Mesodermal cell (in vitro differentiated cells): ENCODE measurements at regions not wholly inside any gene's neighbourhood (a gene's known extent, or its start where the extent isn't known, plus 50 kb on each side); places are given as distances from the start of the nearest gene placed in this dataset.

Source experiments
- H3K27ac ChIP-seq: 2 replicates; pipeline ENCODE4 v1.7.0; 2013; ENCODE audit warnings: mild to moderate bottlenecking, low read depth, low read length, moderate library complexity; ENCODE audit not compliant: severe bottlenecking
- H3K36me3 ChIP-seq: 2 replicates; pipeline ENCODE4 v1.7.1; 2013; ENCODE audit warnings: mild to moderate bottlenecking, low read length, moderate library complexity; ENCODE audit not compliant: control insufficient read depth, insufficient read depth
- H3K4me1 ChIP-seq: one replicate; pipeline ENCODE4 v1.7.1; 2013; ENCODE audit warnings: mild to moderate bottlenecking, low read length; ENCODE audit not compliant: insufficient read depth, control insufficient read depth, poor library complexity, severe bottlenecking
- H3K4me3 ChIP-seq: 2 replicates; pipeline ENCODE4 v1.7.0; 2013; ENCODE audit warnings: low read length, control low read depth, mild to moderate bottlenecking; ENCODE audit not compliant: insufficient read depth, poor library complexity, severe bottlenecking; ENCODE audit errors: extremely low read depth
- H3K9me3 ChIP-seq: 2 replicates; pipeline ENCODE4 v1.7.1; 2013; ENCODE audit warnings: mild to moderate bottlenecking, low read length, moderate library complexity; ENCODE audit not compliant: control insufficient read depth
- WGBS, 2 experiments: methylation state at CpG; one replicate each; pipeline ENCODE4 v1.1.5; 2013; ENCODE audit warnings: missing lambda C conversion rate in 2 of 2; ENCODE audit not compliant: insufficient coverage in 2 of 2; 5-methylcytosine and 5-hydroxymethylcytosine counted together

DNA sequence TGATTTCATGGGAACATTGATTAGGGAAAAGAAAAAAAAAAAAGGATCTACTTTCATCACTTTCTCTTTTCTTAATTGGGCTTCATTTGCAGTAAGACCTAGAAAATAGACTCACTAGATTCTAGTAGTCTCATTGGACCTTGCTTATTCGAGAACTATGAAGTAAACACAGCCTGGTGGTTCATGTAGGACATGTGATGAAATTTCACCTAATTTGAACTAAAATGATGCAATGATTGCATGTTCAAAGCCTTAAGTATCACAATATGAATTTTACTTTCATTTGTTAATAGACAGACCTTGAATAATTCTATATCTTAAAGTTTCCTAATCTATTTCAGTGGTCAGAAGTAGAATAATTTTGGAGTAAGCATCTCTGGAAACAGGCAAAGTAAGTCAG, 688.9 kb upstream of the NRXN1 start:
- Histone ChIP-seq H3K36me3 (no peaks in the 10 kb centered on the region), H3K4me1 (no peaks in the 10 kb centered on the region), H3K4me3 (no peak overlapping the region), H3K9me3 (no peaks in the 10 kb centered on the region), H3K27ac (no peak overlapping the region)
- WGBS, 2 experiments: no CpG with 5 or more reads among the region's 1 CpG

DNA sequence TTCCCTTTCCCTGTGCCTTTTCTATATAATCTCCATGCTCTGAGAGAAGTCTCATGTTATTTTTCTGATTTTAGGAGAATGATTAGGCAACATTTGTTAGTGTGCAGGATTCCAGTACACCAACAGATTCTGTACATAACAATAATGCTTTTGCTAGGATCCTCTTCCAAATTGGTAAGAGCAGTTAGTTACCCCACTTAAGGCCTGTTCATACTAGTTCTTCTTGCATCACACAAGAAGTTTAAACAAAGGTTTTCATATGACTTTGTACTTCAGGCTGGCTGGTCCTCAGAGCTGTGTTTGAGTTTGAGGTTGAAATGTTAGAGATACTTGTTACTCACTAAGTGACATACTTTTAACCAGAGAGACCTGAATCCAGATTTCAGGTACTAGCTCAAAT, 686.9 kb upstream of the NRXN1 start:
- Histone ChIP-seq H3K27ac (no peak overlapping the region), H3K36me3 (no peaks in the 10 kb centered on the region), H3K4me3 (no peak overlapping the region), H3K4me1 (no peaks in the 10 kb centered on the region), H3K9me3 (no peaks in the 10 kb centered on the region)

DNA sequence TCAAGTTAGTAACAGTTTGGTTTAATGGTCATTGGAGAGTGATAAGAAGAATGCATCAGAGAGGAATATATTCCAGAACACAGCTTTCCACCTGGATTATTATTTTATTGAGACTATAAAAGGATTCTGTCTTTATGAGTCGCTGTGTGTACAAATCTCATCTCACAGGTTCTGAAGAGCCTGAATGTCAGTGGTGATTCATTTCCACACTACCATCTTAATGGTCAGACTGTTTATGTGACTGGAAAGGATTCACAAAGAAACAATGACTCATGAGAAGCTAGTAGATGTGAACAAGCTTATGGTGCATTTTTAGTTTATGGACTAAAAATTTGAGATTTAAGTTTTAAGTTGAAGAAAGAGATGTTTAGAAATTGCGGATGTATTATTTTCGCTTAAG, 685.4 kb upstream of the NRXN1 start:
- no peak overlapping the region for H3K27ac ChIP-seq
- H3K4me3 ChIP-seq: no peak overlapping the region
- no CpG with 5 or more reads among the region's 3 CpGs for WGBS, 2 experiments
- no peaks in the 10 kb centered on the region for H3K36me3 ChIP-seq
- H3K4me1 ChIP-seq: no peaks in the 10 kb centered on the region
- H3K9me3 ChIP-seq: no peaks in the 10 kb centered on the region

DNA sequence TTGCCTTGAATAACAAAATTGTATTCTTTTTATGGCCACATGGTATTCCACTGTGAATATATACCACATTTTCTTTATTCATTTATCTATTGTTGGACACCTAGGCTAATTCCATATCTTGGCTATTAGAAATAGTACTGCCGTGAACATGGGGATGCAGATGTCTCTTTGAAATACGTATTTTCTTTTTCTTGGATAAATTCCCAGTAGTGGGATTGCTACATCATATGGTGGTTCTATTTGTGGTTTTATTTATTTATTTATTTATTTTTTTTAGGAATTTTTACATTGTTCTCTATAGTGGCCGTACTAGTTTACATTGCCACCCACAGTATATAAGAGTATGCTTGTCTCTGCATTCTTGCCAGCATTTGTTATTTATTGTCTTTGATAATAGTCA, 679.8 kb upstream of the NRXN1 start:
- no peaks in the 10 kb centered on the region for H3K4me1 ChIP-seq
- 67% methylated on average over 1 of the region's 3 CpGs; no CpG with 5 or more reads in 1 of the 2 experiments for WGBS, 2 experiments
- no peak overlapping the region for H3K4me3 ChIP-seq
- H3K27ac ChIP-seq: no peak overlapping the region
- H3K9me3 ChIP-seq: no peaks in the 10 kb centered on the region
- H3K36me3 ChIP-seq: no peaks in the 10 kb centered on the region

DNA sequence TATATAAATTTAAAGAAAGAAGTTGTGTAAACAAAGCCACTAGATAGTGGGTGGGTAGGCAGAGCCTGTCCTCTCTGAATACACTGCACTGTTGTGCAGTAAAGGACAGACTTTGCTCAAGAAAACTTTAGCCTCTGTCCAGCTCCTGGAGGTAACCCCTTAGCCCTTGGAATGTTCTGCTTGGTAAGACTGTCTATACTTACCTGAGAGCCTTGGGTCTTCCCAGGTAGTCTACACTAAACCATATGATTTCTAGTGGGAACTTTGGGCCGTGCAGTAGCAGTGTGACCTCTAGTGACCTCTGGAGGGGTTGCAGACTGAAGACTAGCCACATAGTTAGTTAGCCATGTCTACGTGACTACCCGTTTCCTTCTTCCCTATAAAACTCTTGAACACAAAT, 678.3 kb upstream of the NRXN1 start:
- Histone ChIP-seq H3K4me3 (no peak overlapping the region), H3K9me3 (no peaks in the 10 kb centered on the region), H3K36me3 (no peaks in the 10 kb centered on the region), H3K27ac (no peak overlapping the region), H3K4me1 (no peaks in the 10 kb centered on the region)
- WGBS, 2 experiments: 14 to 75% methylated on average over 1 to 2 of the region's 3 CpGs

DNA sequence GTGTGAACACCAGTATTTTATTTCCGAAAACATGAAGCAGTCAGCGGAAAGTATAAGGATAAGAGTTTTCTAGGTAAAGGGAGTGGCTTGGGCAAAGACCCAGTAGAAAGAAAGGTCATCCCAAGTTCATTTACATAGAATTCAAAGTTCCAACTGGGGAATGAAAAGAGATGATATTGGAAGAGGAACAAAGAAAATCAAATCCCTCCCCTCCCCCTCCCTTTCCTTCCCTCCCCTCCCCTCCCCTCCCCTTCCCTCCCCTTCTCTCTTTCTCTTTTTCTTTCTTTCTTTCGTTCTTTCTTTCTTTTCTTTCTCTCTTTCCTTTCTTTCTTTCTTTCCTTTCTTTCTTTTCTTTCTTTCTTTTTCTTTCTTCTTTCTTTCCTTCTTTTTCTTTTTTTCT, 675.7 kb upstream of the NRXN1 start:
- Histone ChIP-seq H3K36me3 (no peaks in the 10 kb centered on the region), H3K27ac (no peak overlapping the region), H3K9me3 (no peaks in the 10 kb centered on the region), H3K4me3 (no peak overlapping the region), H3K4me1 (no peaks in the 10 kb centered on the region)
- WGBS, 2 experiments: 86 to 100% methylated on average over 1 to 3 of the region's 3 CpGs

DNA sequence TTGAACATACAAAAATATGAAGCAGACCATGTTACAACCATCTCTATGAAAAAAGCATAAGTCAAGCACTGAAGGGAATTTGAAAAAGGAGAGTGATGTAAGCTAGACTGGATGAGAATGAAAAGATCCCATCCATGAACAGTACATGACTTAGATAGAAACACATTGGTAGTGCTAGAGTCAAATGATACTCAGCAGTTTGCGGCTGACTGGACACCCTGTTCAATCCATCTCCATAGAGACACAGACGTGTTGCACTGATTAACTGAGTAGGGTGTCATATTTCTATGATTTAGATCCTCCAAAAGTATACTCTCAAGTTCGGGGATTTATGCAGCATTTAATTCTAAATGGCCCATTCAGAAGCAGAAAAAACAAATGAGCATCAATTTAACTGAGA, 674.3 kb upstream of the NRXN1 start:
- Histone ChIP-seq H3K27ac (no peak overlapping the region), H3K4me3 (no peak overlapping the region), H3K36me3 (no peaks in the 10 kb centered on the region), H3K4me1 (no peaks in the 10 kb centered on the region), H3K9me3 (no peaks in the 10 kb centered on the region)
- 89% methylated on average over 2 of the region's 3 CpGs; no CpG with 5 or more reads in 1 of the 2 experiments for WGBS, 2 experiments

DNA sequence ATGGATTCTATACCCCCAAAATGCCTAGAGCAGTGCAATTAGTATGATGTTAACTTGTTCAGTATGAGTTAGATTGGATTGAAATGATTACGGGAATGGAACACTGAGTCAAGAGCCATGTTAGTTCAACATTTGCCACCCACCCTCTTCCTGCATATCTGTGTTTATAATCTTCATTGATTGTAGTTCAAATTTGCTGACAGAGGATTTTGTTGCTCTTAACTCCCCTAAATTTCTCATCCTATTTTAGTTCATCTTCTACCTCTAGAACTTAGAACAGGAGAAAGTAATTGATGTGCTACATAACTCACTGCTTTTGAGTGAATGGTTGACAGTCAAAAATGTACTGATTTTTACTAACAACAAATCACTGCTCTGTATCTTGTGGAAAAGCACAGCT, 673.5 kb upstream of the NRXN1 start:
- Histone ChIP-seq H3K4me3 (no peak overlapping the region), H3K27ac (no peak overlapping the region), H3K36me3 (no peaks in the 10 kb centered on the region), H3K4me1 (no peaks in the 10 kb centered on the region), H3K9me3 (no peaks in the 10 kb centered on the region)
- WGBS, 2 experiments: no CpG with 5 or more reads among the region's 1 CpG

DNA sequence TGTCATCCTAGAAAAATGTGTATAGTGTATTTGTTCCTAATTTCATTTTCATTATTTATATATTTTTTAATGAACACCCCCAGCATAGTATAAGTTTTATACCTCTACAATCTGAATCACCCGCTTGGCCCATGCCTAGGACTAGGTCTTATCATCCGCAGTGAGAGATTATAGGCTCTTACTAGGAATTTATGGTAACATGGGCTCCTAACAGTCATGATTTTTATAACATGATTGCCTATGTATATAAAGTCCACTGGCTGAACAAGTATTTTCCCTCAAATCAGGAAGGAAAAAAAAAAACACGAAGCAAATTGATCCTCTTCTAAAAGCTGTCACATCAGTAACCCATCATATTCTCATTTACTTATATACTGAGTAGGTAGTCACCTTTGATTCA, 666.1 kb upstream of the NRXN1 start:
- Histone ChIP-seq H3K27ac (no peak overlapping the region), H3K4me1 (no peaks in the 10 kb centered on the region), H3K4me3 (no peak overlapping the region), H3K36me3 (no peaks in the 10 kb centered on the region), H3K9me3 (no peaks in the 10 kb centered on the region)
- no CpG with 5 or more reads among the region's 3 CpGs for WGBS, 2 experiments

DNA sequence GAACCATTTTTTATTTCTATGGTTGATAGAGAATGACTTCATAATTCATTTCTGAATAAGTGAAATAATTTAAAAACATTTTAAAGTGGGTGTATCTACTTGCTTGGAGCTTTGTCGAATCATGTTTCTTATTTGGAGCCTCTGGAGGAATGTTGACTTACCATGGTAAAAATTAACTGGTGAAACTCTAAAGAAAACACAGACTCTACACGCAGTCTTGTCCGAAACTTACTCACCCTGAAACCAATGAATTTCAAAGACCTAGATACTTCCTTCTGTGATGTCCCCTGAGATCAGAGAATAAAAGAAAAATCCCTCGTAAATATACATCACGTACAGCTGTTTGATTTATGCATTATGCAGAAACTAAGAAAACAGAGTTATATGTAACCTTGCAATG, 665.2 kb upstream of the NRXN1 start:
- no CpG with 5 or more reads among the region's 5 CpGs for WGBS, 2 experiments
- Histone ChIP-seq H3K4me1 (no peaks in the 10 kb centered on the region), H3K9me3 (no peaks in the 10 kb centered on the region), H3K27ac (no peak overlapping the region), H3K36me3 (no peaks in the 10 kb centered on the region), H3K4me3 (no peak overlapping the region)

DNA sequence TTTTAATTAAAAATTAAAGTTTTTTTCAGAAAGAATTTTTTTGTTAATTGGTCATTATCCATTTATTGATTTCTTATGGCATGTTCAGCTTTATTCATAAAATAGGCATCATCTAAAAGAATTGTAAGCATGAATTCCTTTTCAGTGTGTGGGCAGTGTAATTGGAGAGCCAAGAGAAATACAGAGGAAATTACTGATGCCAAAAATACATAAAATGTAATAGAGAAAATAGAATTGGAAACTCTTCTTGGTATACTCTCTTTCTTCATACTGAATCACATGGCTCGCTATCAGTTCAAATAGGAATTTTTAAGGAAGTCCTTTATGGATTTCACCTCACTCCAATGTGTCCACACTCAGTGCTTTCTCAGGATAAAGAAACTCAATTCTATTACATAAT, 663.6 kb upstream of the NRXN1 start:
- Histone ChIP-seq H3K4me3 (no peak overlapping the region), H3K4me1 (no peaks in the 10 kb centered on the region), H3K9me3 (no peaks in the 10 kb centered on the region), H3K27ac (no peak overlapping the region), H3K36me3 (no peaks in the 10 kb centered on the region)
- WGBS, 2 experiments: 50 to 100% methylated on average over 1 of the region's 1 CpG

DNA sequence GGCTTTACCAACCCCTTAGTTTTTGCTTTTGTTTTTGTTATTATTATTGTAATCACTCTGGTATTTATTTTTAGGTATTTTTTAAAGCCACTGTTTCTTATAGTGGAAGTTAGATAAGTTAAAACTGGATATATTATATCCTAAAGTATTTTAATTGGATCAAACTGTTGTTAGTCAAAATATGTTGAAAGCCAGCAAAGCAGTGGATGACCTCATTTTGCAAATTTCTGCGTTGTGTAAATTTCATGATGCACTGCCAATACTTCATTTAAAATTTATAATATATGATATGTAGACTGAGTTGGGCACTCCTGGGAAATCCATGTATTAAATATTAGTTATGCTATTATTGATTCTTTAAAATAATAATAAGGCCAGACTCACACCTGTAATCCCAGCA, 661.7 kb upstream of the NRXN1 start:
- Histone ChIP-seq H3K36me3 (no peaks in the 10 kb centered on the region), H3K27ac (no peak overlapping the region), H3K4me1 (no peaks in the 10 kb centered on the region), H3K9me3 (no peaks in the 10 kb centered on the region), H3K4me3 (no peak overlapping the region)
- no CpG with 5 or more reads among the region's 1 CpG for WGBS, 2 experiments
